VCaP (cell line): ENCODE measurements at regions not wholly inside any gene's neighbourhood (a gene's known extent, or its start where the extent isn't known, plus 50 kb on each side); places are given as distances from the start of the nearest gene placed in this dataset.

ENCODE experiments used
- H3K27ac ChIP-seq: fragments of 450-650 bp; 2 replicates; pipeline ENCODE4 v1.5.1; 2017
- TF ChIP-seq, protein P1 (sequence below): fragments of 450-650 bp; conservative IDR thresholded peaks from 2 replicates; pipeline ENCODE4 v1.5.1; 2017; ENCODE audit warnings: mild to moderate bottlenecking, moderate library complexity

DNA sequence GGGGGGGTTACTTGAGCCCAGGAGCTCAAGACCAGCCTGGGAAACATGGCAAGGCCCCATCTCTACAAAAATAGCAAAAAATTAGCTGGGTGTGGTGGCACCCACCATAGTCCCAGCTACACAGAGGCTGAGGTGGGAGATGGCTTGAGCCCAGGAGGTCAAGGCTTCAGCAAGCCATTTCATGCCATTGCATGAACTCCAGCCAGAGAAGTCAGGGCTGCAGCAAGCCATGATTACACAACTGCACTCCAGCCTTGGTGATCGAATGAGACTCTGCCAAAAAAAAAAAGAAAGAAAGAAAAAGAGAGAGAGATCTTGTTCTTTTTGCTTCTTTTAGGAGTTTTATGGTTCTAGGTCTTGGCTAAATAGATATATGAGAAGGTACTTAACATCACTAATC is 200.2 kb upstream of the PHYHIPL start:
- no peak overlapping the region for H3K27ac ChIP-seq
- TF ChIP-seq, protein P1, sequence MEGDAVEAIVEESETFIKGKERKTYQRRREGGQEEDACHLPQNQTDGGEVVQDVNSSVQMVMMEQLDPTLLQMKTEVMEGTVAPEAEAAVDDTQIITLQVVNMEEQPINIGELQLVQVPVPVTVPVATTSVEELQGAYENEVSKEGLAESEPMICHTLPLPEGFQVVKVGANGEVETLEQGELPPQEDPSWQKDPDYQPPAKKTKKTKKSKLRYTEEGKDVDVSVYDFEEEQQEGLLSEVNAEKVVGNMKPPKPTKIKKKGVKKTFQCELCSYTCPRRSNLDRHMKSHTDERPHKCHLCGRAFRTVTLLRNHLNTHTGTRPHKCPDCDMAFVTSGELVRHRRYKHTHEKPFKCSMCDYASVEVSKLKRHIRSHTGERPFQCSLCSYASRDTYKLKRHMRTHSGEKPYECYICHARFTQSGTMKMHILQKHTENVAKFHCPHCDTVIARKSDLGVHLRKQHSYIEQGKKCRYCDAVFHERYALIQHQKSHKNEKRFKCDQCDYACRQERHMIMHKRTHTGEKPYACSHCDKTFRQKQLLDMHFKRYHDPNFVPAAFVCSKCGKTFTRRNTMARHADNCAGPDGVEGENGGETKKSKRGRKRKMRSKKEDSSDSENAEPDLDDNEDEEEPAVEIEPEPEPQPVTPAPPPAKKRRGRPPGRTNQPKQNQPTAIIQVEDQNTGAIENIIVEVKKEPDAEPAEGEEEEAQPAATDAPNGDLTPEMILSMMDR, result no peak

DNA sequence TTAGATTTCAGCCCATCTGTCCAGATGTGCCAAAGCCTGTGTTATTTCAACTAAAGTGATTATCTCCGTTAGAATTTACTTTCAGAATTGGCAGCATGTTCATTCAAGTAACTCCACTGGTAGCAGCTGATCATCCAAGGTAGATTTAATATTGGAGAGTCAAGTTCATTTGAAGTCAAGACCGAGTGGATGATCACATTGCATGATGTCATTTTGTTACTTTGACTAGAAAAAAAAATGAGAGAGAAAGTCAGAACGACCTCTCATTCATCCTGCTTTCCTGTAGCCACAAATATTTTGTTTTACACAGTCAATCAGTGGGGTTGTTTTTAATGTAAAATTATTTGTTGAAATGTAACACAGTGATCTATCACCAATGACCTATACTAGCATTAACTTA is 196.7 kb upstream of the PHYHIPL start:
- no peak overlapping the region for H3K27ac ChIP-seq
- TF ChIP-seq, protein P1, result no peak

DNA sequence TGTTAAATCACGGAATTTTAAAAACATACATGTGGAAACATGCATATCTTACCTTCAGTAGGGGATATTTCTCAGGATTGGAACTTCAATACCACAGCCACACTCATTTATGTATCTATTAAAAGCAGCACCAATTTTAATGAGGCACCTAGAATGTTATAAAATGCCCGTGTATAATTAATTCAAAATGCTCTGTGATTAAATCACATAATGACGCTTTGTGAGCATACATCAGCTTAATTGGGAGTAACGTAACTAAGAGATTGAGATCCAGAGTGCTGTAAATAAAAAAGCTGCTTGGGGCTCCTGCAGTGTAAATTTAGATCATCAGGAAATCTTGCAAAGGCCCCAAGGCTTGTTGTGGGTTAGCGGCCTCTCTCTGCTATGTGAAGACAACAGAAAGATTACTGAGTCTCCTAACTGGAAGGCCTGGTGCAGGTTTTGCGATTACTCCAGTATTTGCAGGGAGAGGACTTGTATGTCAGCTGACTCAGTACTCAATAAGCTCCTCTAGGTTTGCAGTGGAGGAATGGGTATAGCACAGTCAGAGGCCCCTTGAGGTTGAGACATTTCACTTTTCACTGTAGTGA is 195.5 kb upstream of the PHYHIPL start:
- TF ChIP-seq, protein P1, result no peak
- H3K27ac ChIP-seq, result no peak overlapping the region

DNA sequence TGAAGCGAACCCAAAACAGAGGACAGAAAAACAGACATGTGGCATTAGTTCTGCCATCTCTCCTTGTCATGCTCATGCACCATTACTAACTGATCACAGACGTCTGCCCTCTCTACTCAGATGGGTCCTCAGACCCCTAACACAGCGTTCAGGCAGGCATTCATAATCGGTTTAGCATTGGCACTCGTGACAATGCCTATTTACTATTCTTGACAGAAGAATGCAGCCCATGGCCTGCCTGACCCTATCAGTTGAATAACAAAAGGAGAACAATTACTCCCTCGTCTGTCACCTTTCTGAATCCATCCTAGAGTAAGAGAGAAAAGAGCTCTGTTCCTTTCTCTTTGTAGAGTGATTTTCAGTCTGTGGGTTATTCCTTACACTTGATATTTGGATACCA is 194.6 kb upstream of the PHYHIPL start:
- H3K27ac ChIP-seq, result no peak overlapping the region
- TF ChIP-seq, protein P1, result no peak

DNA sequence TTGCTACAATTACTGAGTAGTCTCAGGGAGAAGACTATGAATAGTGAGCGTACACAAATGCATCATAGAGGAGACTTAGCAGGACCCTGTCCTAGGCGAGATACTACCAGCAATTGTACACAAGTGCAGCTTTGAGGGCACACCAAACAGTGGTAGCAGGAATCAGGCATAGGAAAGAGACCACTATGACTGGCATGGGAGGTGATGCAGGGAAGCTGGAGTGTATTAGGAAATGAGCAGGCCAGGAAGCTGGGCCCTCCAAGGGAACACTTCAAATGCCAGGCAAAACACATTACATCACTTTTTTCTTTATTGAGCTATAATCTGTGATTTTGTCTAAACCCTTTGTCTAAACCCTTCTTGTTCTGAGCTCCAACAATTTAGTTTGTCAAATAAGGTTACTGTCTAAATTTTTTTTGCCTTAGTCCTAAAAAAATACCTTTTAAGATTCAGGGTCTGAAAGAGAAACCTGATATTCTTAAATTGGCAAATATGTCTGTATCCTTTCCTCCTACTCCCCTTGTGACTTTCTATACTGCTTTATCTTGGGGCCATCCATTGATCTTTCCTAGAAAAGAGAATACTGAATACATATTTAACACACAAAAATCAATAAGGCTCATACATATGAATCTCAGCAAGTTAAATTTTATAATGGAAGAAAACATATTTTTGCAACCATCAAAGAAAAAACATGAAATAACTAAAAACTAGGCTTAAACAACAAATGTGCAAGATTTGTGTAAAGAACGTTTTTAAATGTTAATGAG is 193.8 kb upstream of the PHYHIPL start:
- TF ChIP-seq, protein P1, result no peak
- no peak overlapping the region for H3K27ac ChIP-seq

DNA sequence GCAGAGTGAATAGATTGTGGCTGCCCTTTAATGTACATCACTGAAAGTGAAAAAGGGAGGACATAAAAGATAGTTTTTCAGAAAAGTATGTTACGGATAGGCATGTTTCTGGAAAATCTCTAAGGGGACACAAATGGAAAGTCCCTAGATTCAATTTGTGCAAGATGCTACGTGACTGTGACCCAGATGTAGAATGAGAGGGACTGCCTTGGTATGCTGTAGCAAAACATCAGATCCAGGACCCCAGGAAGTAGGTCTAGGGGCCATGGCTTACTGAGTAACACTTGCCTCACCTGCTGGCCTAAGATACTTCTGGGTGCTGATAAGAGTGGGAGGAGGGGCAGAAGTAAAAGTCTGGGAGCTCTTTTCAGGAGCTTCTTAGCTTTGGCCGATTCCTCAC is 191.2 kb upstream of the PHYHIPL start:
- H3K27ac ChIP-seq, result no peak overlapping the region
- TF ChIP-seq, protein P1, result no peak

DNA sequence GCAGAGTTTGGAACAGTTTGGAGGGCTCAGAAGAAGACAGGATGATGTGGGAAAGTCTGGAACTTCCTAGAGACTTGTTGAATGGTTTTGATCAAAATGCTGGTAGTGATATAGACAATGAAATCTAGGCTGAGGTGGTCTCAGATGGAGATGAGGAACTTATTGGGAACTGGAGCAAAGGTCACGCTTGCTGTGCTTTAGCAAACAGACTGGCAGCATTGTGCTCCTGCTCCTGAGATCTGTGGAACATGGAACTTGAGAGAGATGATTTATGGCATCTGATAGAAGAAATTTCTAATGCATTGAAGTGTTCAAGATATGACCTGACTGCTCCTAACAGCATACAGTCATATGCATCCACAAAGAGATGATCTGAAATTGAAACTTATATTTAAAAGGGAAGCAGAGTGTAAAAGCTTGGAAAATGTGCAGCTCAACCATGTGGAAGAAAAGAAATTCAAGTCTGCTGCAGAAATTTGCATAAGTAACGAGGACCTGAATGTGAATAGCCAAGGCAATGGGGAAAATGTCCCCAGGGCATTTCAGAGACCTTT is 186.9 kb upstream of the PHYHIPL start:
- H3K27ac ChIP-seq, result no peak overlapping the region
- TF ChIP-seq, protein P1, result no peak
